Neural cell (in vitro differentiated cells): ENCODE measurements at regions not wholly inside any gene's neighbourhood (a gene's known extent, or its start where the extent isn't known, plus 50 kb on each side); places are given as distances from the start of the nearest gene placed in this dataset.

Experiments used
- H2AFZ ChIP-seq: fragments of 200-600, 300-800 bp; sonication (generic), shearing (Covaris generic); 2 replicates; pipeline ENCODE4 v1.6.0; 2014; ENCODE audit warnings: low read depth, mild to moderate bottlenecking, antibody characterized with exemption, low read length, moderate library complexity
- H3F3A ChIP-seq: fragments of 200-600 bp; shearing (Covaris generic); 2 replicates; pipeline ENCODE4 v1.6.1; 2016; ENCODE audit warnings: mild to moderate bottlenecking, moderate library complexity, mixed read lengths, antibody characterized with exemption, low read length; ENCODE audit not compliant: insufficient read depth, poor library complexity, severe bottlenecking
- H3K27ac ChIP-seq: fragments of 200-600, 300-800 bp; sonication (generic), shearing (Covaris generic); 2 replicates; pipeline ENCODE4 v1.5.1; 2014; ENCODE audit warnings: mild to moderate bottlenecking, low read length, moderate library complexity
- H3K27me3 ChIP-seq: fragments of 300-800, 200-600 bp; sonication (generic), shearing (Covaris generic); 2 replicates; pipeline ENCODE4 v1.6.0; 2014; ENCODE audit warnings: mild to moderate bottlenecking, low read depth, low read length, moderate library complexity; ENCODE audit not compliant: insufficient read depth
- H3K36me3 ChIP-seq: fragments of 300-800, 200-600 bp; sonication (generic), shearing (Covaris generic); 2 replicates; pipeline ENCODE4 v1.5.1; 2014; ENCODE audit warnings: mild to moderate bottlenecking, antibody characterized with exemption, low read length, moderate library complexity; ENCODE audit not compliant: insufficient read depth
- H3K4me2 ChIP-seq: fragments of 300-800, 200-600 bp; sonication (generic), shearing (Covaris generic); 2 replicates; pipeline ENCODE4 v1.6.0; 2014; ENCODE audit warnings: mild to moderate bottlenecking, low read length
- H3K4me3 ChIP-seq: fragments of 300-800, 200-600 bp; sonication (generic), shearing (Covaris generic); 2 replicates; pipeline ENCODE4 v1.5.1; 2014; ENCODE audit warnings: mild to moderate bottlenecking, low read length, moderate library complexity
- H3K79me2 ChIP-seq: fragments of 200-600 bp; shearing (Covaris generic); replicated peaks from 2 replicates; pipeline ENCODE4 v1.6.0; 2014; ENCODE audit warnings: mild to moderate bottlenecking, low read length, moderate library complexity; ENCODE audit not compliant: insufficient read depth
- H3K9ac ChIP-seq: fragments of 300-800, 200-600 bp; sonication (generic), shearing (Covaris generic); 2 replicates; pipeline ENCODE4 v1.6.1; 2016; ENCODE audit warnings: mild to moderate bottlenecking, low read length, mixed read lengths
- H3K9me2 ChIP-seq: fragments of 200-600 bp; shearing (Covaris generic); 2 replicates; pipeline ENCODE4 v1.6.1; 2016; ENCODE audit warnings: mild to moderate bottlenecking, low read length, mixed read lengths; ENCODE audit not compliant: insufficient read depth
- H3K9me3 ChIP-seq: fragments of 200-600, 300-800 bp; sonication (generic), shearing (Covaris generic); 2 replicates; pipeline ENCODE4 v1.6.1; 2016; ENCODE audit warnings: mild to moderate bottlenecking, mixed run types, low read length, moderate library complexity, mixed read lengths
- H4K20me1 ChIP-seq: fragments of 200-600 bp; shearing (Covaris generic); 2 replicates; pipeline ENCODE4 v1.6.1; 2016; ENCODE audit warnings: mild to moderate bottlenecking, mixed run types; ENCODE audit not compliant: insufficient read depth
- CTCF ChIP-seq: fragments of 450-650 bp; IDR thresholded peaks from 2 replicates; pipeline ENCODE4 v1.5.1; 2014; ENCODE audit warnings: antibody characterized with exemption, mild to moderate bottlenecking, moderate library complexity; ENCODE audit not compliant: poor library complexity, severe bottlenecking
- EP300 ChIP-seq: fragments of 450-650 bp; conservative IDR thresholded peaks from 2 replicates; pipeline ENCODE4 v1.6.1; 2014; ENCODE audit warnings: antibody characterized with exemption, mild to moderate bottlenecking, moderate library complexity; ENCODE audit not compliant: poor library complexity, severe bottlenecking
- EZH2 ChIP-seq: fragments of 200-600, 300-800 bp; shearing (Covaris generic), sonication (generic); IDR thresholded peaks from 2 replicates; pipeline ENCODE4 v1.6.1; 2014; ENCODE audit warnings: antibody characterized with exemption, low read length, borderline replicate concordance, mild to moderate bottlenecking; ENCODE audit not compliant: insufficient read depth, poor library complexity, severe bottlenecking
- MXI1 ChIP-seq: fragments of 450-650 bp; conservative IDR thresholded peaks from 2 replicates; pipeline ENCODE4 v1.6.1; 2014; ENCODE audit warnings: antibody characterized with exemption, mild to moderate bottlenecking; ENCODE audit not compliant: poor library complexity, severe bottlenecking
- POLR2AphosphoS5 ChIP-seq: IDR thresholded peaks from 2 replicates; pipeline ENCODE4 v1.6.1; 2012
- RAD21 ChIP-seq: fragments of 450-650 bp; conservative IDR thresholded peaks from 2 replicates; pipeline ENCODE4 v1.6.1; 2014; ENCODE audit warnings: antibody characterized with exemption, mild to moderate bottlenecking, moderate library complexity
- SMC3 ChIP-seq: fragments of 450-650 bp; conservative IDR thresholded peaks from 2 replicates; pipeline ENCODE4 v1.6.1; 2014; ENCODE audit warnings: antibody characterized with exemption, mild to moderate bottlenecking, moderate library complexity; ENCODE audit not compliant: poor library complexity
- TAF1 ChIP-seq: IDR thresholded peaks from 2 replicates; pipeline ENCODE4 v1.6.1; 2012; ENCODE audit warnings: low read depth
- TF ChIP-seq, protein P1 (sequence below): IDR thresholded peaks from 2 replicates; pipeline ENCODE4 v1.6.1; 2012; ENCODE audit warnings: borderline replicate concordance

DNA sequence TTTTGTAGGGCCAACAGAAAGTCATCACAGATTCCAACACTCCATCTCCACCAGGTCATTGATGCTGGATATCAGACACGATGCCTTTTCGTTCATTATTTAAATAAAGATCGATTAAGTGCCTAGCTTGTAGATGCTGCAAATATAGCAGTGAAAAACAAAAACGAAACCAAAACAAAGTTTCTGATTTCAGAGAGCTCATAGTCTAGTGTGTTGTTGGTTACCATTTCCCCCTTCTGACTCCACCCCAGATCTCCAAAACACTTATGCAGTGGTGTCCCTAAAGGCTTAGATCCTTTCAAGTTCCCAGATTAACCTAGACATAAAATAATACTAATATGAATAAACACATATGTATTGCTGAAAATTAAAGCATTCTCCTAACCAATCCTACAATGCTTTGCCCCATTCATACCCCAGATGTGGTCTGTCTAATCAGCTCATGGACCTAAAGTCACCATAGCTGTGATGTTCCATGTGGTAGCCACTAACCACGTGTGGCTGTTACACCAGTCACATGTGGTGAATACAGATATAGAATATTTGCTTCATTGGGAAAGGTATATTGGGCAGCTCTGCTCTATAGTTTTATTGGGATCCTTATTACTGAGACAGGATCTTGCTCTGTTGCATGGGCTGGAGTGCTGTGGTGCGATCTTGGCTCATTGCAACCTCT is 787.2 kb downstream of the TDRD15 start:
- Histone ChIP-seq H3K4me2 (no peak overlapping the region), H3K4me3 (no peak overlapping the region), H4K20me1 (no peaks in the 10 kb centered on the region), H3K27ac (peak overlapping the region; percentile 79), H3K9me2 (no peaks in the 10 kb centered on the region), H3F3A (peaks cover 6% of the 10 kb centered on the region), H3K36me3 (no peaks in the 10 kb centered on the region), H3K79me2 (no peaks in the 10 kb centered on the region), H3K9ac (no peak overlapping the region), H3K27me3 (no peaks in the 10 kb centered on the region), H3K9me3 (no peaks in the 10 kb centered on the region), H2AFZ (no peak overlapping the region)
- no peak for TF ChIP-seq RAD21
- TF ChIP-seq POLR2AphosphoS5 = no peak
- TF ChIP-seq, protein P1, sequence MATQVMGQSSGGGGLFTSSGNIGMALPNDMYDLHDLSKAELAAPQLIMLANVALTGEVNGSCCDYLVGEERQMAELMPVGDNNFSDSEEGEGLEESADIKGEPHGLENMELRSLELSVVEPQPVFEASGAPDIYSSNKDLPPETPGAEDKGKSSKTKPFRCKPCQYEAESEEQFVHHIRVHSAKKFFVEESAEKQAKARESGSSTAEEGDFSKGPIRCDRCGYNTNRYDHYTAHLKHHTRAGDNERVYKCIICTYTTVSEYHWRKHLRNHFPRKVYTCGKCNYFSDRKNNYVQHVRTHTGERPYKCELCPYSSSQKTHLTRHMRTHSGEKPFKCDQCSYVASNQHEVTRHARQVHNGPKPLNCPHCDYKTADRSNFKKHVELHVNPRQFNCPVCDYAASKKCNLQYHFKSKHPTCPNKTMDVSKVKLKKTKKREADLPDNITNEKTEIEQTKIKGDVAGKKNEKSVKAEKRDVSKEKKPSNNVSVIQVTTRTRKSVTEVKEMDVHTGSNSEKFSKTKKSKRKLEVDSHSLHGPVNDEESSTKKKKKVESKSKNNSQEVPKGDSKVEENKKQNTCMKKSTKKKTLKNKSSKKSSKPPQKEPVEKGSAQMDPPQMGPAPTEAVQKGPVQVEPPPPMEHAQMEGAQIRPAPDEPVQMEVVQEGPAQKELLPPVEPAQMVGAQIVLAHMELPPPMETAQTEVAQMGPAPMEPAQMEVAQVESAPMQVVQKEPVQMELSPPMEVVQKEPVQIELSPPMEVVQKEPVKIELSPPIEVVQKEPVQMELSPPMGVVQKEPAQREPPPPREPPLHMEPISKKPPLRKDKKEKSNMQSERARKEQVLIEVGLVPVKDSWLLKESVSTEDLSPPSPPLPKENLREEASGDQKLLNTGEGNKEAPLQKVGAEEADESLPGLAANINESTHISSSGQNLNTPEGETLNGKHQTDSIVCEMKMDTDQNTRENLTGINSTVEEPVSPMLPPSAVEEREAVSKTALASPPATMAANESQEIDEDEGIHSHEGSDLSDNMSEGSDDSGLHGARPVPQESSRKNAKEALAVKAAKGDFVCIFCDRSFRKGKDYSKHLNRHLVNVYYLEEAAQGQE = no peak
- no peak for TF ChIP-seq CTCF

GRCh38 chr2:21912405-21912804 is 788.6 kb downstream of the TDRD15 start:
- no peaks in the 10 kb centered on the region for H3K36me3 ChIP-seq
- peak overlapping the region; percentile 27 for H3K4me2 ChIP-seq
- H4K20me1 ChIP-seq = no peaks in the 10 kb centered on the region
- H3K27ac ChIP-seq = peak overlapping the region; percentile 79
- H3K27me3 ChIP-seq = no peaks in the 10 kb centered on the region
- H3K79me2 ChIP-seq = no peaks in the 10 kb centered on the region
- TF ChIP-seq RAD21 = peak; percentile 48
- TF ChIP-seq SMC3 = peak; percentile 40
- no peak for TF ChIP-seq CTCF
- no peak for TF ChIP-seq EZH2
- TF ChIP-seq TAF1 = no peak
- TF ChIP-seq, protein P1 = peak; percentile 99
- TF ChIP-seq EP300 = peak; percentile 88
- TF ChIP-seq MXI1 = no peak
- peak; percentile 68 for TF ChIP-seq POLR2AphosphoS5
- H3F3A ChIP-seq = peaks cover 12% of the 10 kb centered on the region
- no peak overlapping the region for H3K4me3 ChIP-seq
- no peak overlapping the region for H2AFZ ChIP-seq
- peak overlapping the region; percentile 22 for H3K9ac ChIP-seq
- H3K9me3 ChIP-seq = no peaks in the 10 kb centered on the region
- H3K9me2 ChIP-seq = no peaks in the 10 kb centered on the region
